ENCODE measurements at regions not wholly inside any gene's neighbourhood (a gene's known extent, or its start where the extent isn't known, plus 50 kb on each side); places are given as distances from the start of the nearest gene placed in this dataset.

DNA sequence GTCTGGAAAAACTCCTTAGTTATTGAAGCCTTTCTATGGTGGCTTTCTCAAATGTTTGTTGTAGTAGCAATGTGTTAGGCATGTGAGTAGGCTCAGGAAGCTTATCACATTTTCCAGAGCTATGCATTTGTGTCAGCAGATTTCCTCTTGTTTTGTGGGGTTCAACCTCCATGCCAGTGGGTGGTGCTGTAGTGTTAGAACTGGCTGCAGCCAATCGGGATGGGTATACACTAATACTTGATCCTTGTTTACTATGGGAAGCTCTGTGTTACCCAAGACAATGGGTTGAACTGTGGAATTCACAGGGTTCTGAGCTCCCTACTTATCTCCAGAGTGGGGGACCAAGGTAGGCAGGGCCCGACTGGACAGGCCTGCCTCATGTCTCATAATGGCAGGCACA lies 348.5 kb upstream of the ADAMTS5 start:
- DNase-seq, result no peak

DNA sequence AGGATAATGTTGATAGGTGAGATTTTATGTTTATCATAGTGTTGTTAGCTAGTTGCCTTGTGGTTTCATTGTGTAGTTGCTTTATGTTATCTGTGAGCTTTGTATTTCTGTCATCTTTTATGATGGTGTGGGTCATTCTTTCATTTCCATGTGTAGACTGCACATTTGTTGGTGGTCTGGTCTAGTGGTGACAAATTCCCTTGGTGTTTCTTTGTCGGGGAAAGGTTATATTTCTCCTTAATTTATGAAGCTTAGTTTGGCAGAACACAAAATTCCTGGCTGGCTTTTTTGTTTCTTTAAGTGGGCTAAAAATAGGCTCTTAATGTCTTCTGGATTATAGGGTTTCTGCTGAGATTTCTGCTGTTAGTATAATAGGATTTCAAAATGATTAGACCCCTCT lies 347.2 kb upstream of the ADAMTS5 start:
- DNase-seq, result no peak

DNA sequence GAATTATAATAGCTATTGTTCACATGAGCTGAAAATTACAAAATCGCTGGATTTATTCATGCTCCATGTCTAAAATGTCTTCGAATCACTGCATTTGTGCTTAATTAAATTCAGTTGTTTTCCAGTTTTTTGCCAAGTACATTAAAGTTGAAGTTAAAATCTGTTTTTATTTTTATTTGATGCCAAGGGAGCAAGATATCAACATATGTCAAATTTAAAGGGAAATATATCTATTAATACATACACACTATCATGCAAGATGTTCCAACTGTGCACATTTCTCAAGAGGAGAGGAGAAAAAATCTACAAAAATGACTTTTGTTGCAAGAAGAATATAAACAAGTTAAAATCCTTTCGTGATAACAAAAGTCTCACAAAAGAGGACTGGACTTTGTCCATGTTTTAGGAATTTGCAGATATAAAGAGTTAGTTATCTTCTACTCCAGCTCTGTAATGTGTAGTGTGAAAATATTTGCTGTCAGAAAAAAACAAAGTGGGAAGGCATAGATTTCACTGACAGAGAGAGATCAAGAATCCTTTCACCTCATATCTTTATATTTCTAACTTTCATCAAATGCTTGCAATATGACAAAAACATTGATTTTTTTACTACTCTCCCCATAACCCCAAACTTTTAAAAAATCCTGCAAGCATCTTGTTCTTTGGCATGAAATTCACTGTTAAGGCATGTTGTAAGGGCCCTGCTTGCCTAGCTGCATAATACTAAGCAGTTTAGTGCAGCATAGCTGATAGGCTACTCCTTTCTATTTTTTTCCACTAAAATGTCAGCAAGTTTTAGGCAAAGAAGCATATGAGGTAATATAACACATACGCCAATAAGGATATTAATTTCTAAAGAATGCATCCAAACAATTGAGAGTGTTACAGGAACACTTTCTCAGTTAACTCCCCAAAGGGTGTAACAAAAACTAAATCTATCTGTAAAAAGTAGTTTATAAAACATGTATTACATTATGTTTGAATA lies 340.2 kb upstream of the ADAMTS5 start:
- DNase-seq, result no peak

DNA sequence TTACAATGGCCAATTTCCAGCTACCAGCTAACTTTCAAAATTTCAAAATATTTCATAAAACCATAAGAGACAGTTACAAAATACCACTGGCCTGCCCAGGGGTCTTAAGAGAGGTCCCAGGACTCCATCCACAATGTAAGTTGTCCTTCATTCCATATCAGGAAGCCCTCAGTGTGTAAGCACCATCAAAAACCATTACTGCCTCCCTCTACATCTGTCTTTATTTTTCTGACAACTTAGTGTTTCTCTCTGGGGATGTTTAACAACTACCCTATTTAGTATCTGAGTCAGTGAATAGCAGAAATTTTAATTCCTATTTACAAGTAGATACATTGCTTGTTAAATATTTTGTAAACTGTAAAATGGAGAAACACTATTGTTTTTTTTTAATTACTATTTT lies 339.3 kb upstream of the ADAMTS5 start:
- no peak for DNase-seq

GRCh38 chr21:27301220-27301619 lies 334.3 kb upstream of the ADAMTS5 start:
- DNase-seq, result no peak

DNA sequence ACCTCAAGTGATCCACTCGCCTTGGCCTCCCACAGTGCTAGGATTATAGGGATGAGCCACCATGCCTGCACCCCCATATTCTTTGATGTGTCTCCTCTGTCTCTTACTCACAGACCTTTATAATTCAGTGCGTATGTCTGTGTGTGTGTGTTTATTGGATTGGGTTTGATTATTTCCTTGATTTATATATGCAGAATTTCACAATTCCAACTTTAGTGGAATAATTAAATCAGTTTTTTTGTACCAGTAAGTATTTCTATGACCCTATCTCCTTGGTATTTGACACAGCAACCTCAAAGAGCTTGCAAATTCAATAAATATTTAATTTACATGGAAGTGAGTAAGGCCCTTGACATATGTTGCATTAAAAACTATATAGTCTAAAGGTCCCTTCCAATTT lies 333.9 kb upstream of the ADAMTS5 start:
- no peak for DNase-seq

GRCh38 chr21:27298465-27298864 lies 331.6 kb upstream of the ADAMTS5 start:
- DNase-seq, result no peak

DNA sequence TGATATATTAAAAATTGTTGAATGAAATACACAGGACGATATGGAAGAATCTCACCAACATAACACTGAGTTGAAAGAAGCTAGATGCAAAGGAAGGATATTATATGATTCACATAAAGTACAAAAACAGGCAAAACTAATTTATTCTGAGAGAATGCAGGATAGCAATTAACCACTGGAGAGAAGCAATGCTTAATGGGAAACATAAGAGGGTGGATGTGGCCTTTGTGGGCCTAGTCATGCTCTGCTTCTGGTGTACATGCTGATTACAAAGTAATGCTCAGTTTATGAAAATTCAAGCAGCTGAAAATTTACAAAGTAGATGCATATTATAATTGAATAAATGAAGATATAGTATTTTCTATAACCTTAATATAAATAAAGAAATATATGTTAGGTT lies 326.4 kb upstream of the ADAMTS5 start:
- DNase-seq, result no peak

GRCh38 chr21:27292783-27293182 lies 325.9 kb upstream of the ADAMTS5 start:
- no peak for DNase-seq

GRCh38 chr21:27292229-27292628 lies 325.3 kb upstream of the ADAMTS5 start:
- DNase-seq, result no peak

- DNase-seq, result no peak
Observed at GRCh38 chr21:27291006-27291405, 324.1 kb upstream of the ADAMTS5 start.

DNA sequence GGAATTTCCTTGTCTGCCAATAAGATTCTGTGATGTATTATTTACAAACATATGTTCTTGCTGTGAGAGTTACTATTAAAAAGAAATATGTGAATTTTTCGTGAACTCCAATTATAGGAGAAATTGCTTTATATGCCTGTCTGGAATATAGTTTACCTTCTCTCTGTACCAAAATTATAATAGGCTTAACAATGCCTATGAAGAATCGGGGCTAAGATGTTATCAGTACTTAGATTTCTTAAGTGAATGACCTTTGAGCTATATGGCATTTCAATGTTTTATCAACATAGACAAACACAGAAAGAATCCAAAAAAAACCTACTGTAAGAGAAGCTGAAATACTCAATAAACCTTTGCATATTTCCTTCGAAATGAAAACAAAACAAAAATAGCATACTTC lies 323.1 kb upstream of the ADAMTS5 start:
- DNase-seq, result no peak

DNA sequence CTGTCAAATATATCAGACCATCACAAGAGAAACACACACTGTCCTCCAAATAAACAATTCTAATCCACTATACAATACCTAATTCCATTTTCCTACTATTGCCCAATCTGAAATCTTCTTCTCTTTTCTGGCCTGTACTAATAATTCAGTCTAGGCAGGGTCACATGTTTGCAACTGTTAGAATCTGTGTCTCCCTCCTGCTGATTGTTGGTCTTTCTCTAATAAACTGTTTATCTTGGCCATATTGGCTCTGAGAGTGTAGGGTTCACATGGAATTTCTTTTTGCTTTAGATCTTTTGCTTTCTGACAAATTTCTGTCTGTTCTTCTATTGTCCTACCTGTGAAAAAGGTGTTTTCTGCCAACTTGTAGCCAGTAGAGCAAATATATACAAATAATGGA lies 319.9 kb upstream of the ADAMTS5 start:
- DNase-seq, result no peak

DNA sequence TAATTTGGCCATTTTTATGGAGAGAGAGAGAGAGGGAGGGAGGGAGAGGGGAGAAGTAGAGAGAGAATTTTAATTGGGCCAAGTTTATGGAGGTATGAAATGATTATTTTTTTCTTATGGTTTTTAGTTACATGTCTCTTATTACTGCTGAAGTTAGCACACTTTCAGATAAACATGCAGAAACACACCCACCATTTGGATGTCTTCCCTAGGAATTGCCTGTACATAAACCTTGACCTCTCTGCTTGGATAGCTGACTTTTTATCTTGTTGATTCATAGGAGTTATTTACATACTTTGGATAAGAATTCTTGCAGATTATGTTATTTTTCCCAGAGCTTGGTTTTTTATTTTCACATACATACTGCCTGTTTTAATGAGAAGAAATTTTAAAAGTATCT lies 310.2 kb upstream of the ADAMTS5 start:
- DNase-seq, result no peak

DNA sequence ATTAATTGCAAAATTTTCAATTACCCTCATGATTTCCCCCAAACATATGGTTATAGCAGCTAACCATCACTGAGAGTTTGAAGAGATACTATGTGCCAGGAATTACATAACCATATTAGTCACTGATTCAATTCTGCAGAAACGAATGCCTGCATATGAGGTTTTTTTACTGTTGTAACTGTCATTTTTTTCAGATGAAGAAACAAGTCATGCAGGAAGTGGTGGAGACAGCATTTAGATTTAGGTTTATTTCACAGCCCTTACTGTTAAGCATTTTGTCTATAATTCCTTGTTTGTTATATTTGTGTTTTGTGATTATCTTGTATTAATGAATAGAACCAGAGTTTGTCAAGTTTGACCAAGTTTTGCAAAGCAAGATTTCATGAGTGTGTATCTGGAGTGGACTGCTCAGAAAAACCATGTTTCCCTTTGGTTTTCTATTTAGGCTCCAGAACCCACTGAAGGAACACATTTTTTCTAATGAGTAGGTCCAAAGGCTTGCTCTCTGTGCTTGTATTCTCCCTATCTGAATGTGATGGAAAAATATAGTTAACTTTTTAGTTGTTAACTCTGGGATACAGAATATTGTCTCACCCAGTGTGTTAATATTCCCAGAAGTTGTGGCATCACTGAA lies 308.5 kb upstream of the ADAMTS5 start:
- no peak for DNase-seq

DNA sequence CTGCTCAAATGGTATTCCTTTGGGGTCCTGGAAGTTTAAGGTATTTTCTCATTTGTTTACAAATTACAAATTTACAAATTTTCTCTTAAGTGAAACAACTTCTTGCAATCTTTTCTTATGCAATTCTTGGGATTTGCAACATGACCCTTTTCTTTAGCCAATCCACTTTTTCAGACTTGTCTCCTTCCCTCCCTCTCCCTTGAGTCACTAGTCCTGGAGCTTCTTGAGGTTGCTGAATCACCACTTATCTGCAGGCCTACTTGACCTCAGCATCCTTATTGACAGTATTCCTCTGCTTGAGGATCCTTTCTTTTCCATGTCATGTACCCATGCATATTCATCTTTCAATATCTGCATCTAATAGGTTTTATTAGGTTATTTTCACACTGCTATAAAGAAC lies 302.8 kb upstream of the ADAMTS5 start:
- DNase-seq, result no peak

GRCh38 chr21:27268290-27268689 lies 301.4 kb upstream of the ADAMTS5 start:
- DNase-seq, result no peak

- DNase-seq, result no peak
Observed at GRCh38 chr21:27265949-27266348, 299.1 kb upstream of the ADAMTS5 start.

GRCh38 chr21:27265492-27265891 lies 298.6 kb upstream of the ADAMTS5 start:
- no peak for DNase-seq

GRCh38 chr21:27261676-27262075 lies 294.8 kb upstream of the ADAMTS5 start:
- DNase-seq, result no peak

- DNase-seq, result no peak
Observed at GRCh38 chr21:27260728-27261127, 293.8 kb upstream of the ADAMTS5 start.

DNA sequence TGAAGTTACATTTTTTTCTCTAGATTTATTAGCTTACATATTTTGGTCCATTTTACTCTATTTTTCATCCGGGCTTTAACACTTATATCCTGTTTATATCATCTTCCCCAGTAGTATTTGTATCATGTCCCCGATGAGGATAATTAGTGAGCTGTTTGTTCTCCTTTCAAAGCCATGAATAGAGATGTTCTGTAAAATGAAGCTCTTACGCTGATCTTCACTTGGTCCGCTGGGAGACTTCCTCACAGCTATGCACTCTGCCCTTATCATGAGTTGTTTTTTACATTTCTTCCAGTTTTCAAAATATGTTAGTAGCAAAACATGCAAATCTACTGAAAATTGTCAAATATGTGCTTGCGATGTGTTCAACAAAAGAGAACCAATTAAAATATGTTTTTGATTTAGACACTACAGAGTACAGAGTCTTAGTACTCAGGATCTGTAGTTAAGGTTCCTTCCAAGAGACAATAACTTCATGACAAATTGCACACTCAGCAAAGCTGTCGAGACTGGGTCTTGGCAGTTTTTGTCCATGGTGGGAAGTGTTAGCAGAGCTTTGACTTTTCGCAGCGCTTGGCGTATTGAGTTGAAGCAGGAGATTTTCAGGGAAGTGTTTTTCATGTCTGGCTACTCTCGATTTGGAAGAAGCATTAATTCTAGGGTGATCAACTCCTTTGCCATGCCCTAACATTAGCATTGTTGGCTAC lies 292.0 kb upstream of the ADAMTS5 start:
- DNase-seq, result no peak

DNA sequence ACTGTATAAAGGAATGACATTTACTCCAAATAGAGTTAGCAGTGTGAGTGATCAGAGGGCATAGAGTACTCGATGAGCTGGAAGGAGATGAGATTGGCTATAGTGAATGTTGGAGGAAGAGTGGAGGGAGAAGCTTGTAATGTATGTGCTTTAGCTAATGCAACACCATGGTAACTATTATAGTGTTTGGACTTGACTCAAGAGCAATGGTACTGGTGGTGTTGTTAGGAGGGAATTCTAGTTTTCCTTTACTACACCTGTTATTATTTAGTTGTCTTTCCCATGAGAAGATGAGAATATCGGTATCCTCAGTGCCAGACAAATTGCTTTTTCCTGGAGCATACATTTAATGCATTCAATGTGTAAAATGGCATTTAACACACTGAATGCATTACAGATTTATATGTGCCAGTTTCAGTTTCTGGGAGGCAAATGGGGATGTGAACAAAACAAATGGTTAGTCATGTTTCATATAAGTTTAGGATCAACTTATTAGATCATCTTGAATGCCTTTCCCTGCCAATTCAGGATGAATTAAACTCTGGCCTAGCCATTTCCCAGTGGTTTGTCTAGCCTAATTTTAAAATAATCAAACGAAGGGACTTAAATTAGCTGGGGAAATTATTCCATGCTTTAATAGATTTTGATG lies 291.1 kb upstream of the ADAMTS5 start:
- no peak for DNase-seq

All from stimulated activated CD4-positive, alpha-beta T cell treated with anti-CD3 and anti-CD28 coated beads, Interleukin-4, amount 100 ng/mL, for 24 hours (primary cell).